T-helper 1 cell treated with Interleukin-12 subunit alpha and Interleukin-12 subunit beta and Interleukin-4 antibody, amounts not matched to agents 30 μg/mL and 1 μg/mL, for 36 hours (primary cell): ENCODE measurements at regions not wholly inside any gene's neighbourhood (a gene's known extent, or its start where the extent isn't known, plus 50 kb on each side); places are given as distances from the start of the nearest gene placed in this dataset.

Source experiments
- H3K27ac Mint-ChIP-seq: one replicate; pipeline ENCODE4 v1.8.0; 2021; ENCODE audit warnings: mild to moderate bottlenecking, mixed read lengths
- H3K27me3 Mint-ChIP-seq: one replicate; pipeline ENCODE4 v1.8.0; 2021; ENCODE audit warnings: low read depth, mixed read lengths
- H3K36me3 Mint-ChIP-seq: one replicate; pipeline ENCODE4 v1.8.0; 2021; ENCODE audit warnings: low read depth, mixed read lengths
- H3K4me1 Mint-ChIP-seq: one replicate; pipeline ENCODE4 v1.8.0; 2021; ENCODE audit warnings: low read depth, mixed read lengths
- H3K4me3 Mint-ChIP-seq: one replicate; pipeline ENCODE4 v1.8.0; 2021; ENCODE audit warnings: mild to moderate bottlenecking, moderate library complexity, mixed read lengths
- H3K9me3 Mint-ChIP-seq: one replicate; pipeline ENCODE4 v1.8.0; 2021; ENCODE audit warnings: mixed read lengths

- no peak overlapping the region for H3K4me3 Mint-ChIP-seq
- no peak overlapping the region for H3K27ac Mint-ChIP-seq
Measured at GRCh38 chr17:70624211-70624610, 454.9 kb downstream of the KCNJ2 start.

GRCh38 chr17:70629902-70630301 lies 460.6 kb downstream of the KCNJ2 start:
- Mint-ChIP-seq H3K9me3 (no peaks in the 10 kb centered on the region), H3K4me1 (no peaks in the 10 kb centered on the region), H3K4me3 (no peak overlapping the region), H3K36me3 (no peaks in the 10 kb centered on the region), H3K27me3 (no peaks in the 10 kb centered on the region), H3K27ac (no peak overlapping the region)

More at GRCh38 chr17:70624211-70624610, 454.9 kb downstream of the KCNJ2 start:
- no peaks in the 10 kb centered on the region for H3K36me3 Mint-ChIP-seq
- no peaks in the 10 kb centered on the region for H3K4me1 Mint-ChIP-seq
- H3K27me3 Mint-ChIP-seq = no peaks in the 10 kb centered on the region
- H3K9me3 Mint-ChIP-seq = peaks cover 5% of the 10 kb centered on the region

GRCh38 chr17:70636517-70637133 lies 467.3 kb downstream of the KCNJ2 start:
- Mint-ChIP-seq H3K27ac (no peak overlapping the region), H3K9me3 (no peaks in the 10 kb centered on the region), H3K27me3 (no peaks in the 10 kb centered on the region), H3K4me1 (no peaks in the 10 kb centered on the region), H3K4me3 (no peak overlapping the region), H3K36me3 (no peaks in the 10 kb centered on the region)

GRCh38 chr17:70642059-70642458 lies 472.7 kb downstream of the KCNJ2 start:
- H3K4me1 Mint-ChIP-seq = no peaks in the 10 kb centered on the region
- no peak overlapping the region for H3K27ac Mint-ChIP-seq
- H3K9me3 Mint-ChIP-seq = no peaks in the 10 kb centered on the region
- no peak overlapping the region for H3K4me3 Mint-ChIP-seq
- H3K36me3 Mint-ChIP-seq = no peaks in the 10 kb centered on the region
- H3K27me3 Mint-ChIP-seq = no peaks in the 10 kb centered on the region

- Mint-ChIP-seq H3K9me3 (no peaks in the 10 kb centered on the region), H3K27ac (no peak overlapping the region), H3K4me3 (no peak overlapping the region)
Measured at GRCh38 chr17:70644096-70644495, 474.8 kb downstream of the KCNJ2 start.

GRCh38 chr17:70646673-70647072 lies 477.3 kb downstream of the KCNJ2 start:
- Mint-ChIP-seq H3K4me3 (no peak overlapping the region), H3K4me1 (no peaks in the 10 kb centered on the region), H3K27me3 (no peaks in the 10 kb centered on the region), H3K9me3 (no peaks in the 10 kb centered on the region), H3K27ac (no peak overlapping the region), H3K36me3 (no peaks in the 10 kb centered on the region)

More at GRCh38 chr17:70644096-70644495, 474.8 kb downstream of the KCNJ2 start:
- H3K4me1 Mint-ChIP-seq = no peaks in the 10 kb centered on the region
- no peaks in the 10 kb centered on the region for H3K27me3 Mint-ChIP-seq
- H3K36me3 Mint-ChIP-seq = no peaks in the 10 kb centered on the region

- no peaks in the 10 kb centered on the region for H3K27me3 Mint-ChIP-seq
- H3K36me3 Mint-ChIP-seq = no peaks in the 10 kb centered on the region
- no peaks in the 10 kb centered on the region for H3K4me1 Mint-ChIP-seq
- no peak overlapping the region for H3K27ac Mint-ChIP-seq
- no peak overlapping the region for H3K4me3 Mint-ChIP-seq
- H3K9me3 Mint-ChIP-seq = no peaks in the 10 kb centered on the region
Measured at GRCh38 chr17:70648166-70648565, 478.8 kb downstream of the KCNJ2 start.

GRCh38 chr17:70653850-70654249 lies 484.5 kb downstream of the KCNJ2 start:
- Mint-ChIP-seq H3K4me1 (no peaks in the 10 kb centered on the region), H3K9me3 (no peaks in the 10 kb centered on the region), H3K4me3 (no peak overlapping the region), H3K27ac (no peak overlapping the region), H3K36me3 (no peaks in the 10 kb centered on the region), H3K27me3 (no peaks in the 10 kb centered on the region)

GRCh38 chr17:70654706-70655105 lies 485.4 kb downstream of the KCNJ2 start:
- no peak overlapping the region for H3K4me3 Mint-ChIP-seq
- no peaks in the 10 kb centered on the region for H3K4me1 Mint-ChIP-seq
- H3K36me3 Mint-ChIP-seq = no peaks in the 10 kb centered on the region
- H3K27ac Mint-ChIP-seq = no peak overlapping the region
- H3K27me3 Mint-ChIP-seq = no peaks in the 10 kb centered on the region
- no peaks in the 10 kb centered on the region for H3K9me3 Mint-ChIP-seq

- Mint-ChIP-seq H3K9me3 (no peaks in the 10 kb centered on the region), H3K27ac (no peak overlapping the region), H3K4me3 (no peak overlapping the region), H3K4me1 (no peaks in the 10 kb centered on the region), H3K36me3 (no peaks in the 10 kb centered on the region), H3K27me3 (no peaks in the 10 kb centered on the region)
Measured at GRCh38 chr17:70655176-70655958, 486.0 kb downstream of the KCNJ2 start.

- H3K4me1 Mint-ChIP-seq = no peaks in the 10 kb centered on the region
- H3K27ac Mint-ChIP-seq = no peak overlapping the region
- no peaks in the 10 kb centered on the region for H3K36me3 Mint-ChIP-seq
- H3K4me3 Mint-ChIP-seq = no peak overlapping the region
- no peaks in the 10 kb centered on the region for H3K9me3 Mint-ChIP-seq
- no peaks in the 10 kb centered on the region for H3K27me3 Mint-ChIP-seq
Measured at GRCh38 chr17:70658317-70658716, 489.0 kb downstream of the KCNJ2 start.

GRCh38 chr17:70658840-70659239 lies 489.5 kb downstream of the KCNJ2 start:
- no peaks in the 10 kb centered on the region for H3K27me3 Mint-ChIP-seq
- no peaks in the 10 kb centered on the region for H3K4me1 Mint-ChIP-seq
- no peak overlapping the region for H3K27ac Mint-ChIP-seq
- no peaks in the 10 kb centered on the region for H3K9me3 Mint-ChIP-seq
- no peaks in the 10 kb centered on the region for H3K36me3 Mint-ChIP-seq
- no peak overlapping the region for H3K4me3 Mint-ChIP-seq

GRCh38 chr17:70661342-70662222 lies 492.2 kb downstream of the KCNJ2 start:
- Mint-ChIP-seq H3K27me3 (no peaks in the 10 kb centered on the region), H3K36me3 (no peaks in the 10 kb centered on the region), H3K27ac (no peak overlapping the region), H3K4me3 (no peak overlapping the region), H3K4me1 (no peaks in the 10 kb centered on the region), H3K9me3 (no peaks in the 10 kb centered on the region)

GRCh38 chr17:70668276-70668937 lies 499.1 kb downstream of the KCNJ2 start:
- no peaks in the 10 kb centered on the region for H3K27me3 Mint-ChIP-seq
- no peaks in the 10 kb centered on the region for H3K9me3 Mint-ChIP-seq
- H3K4me1 Mint-ChIP-seq = no peaks in the 10 kb centered on the region
- H3K36me3 Mint-ChIP-seq = no peaks in the 10 kb centered on the region
- H3K4me3 Mint-ChIP-seq = no peak overlapping the region
- no peak overlapping the region for H3K27ac Mint-ChIP-seq
